Renal pelvis (tissue), 1 donor: ENCODE measurements at regions not wholly inside any gene's neighbourhood (a gene's known extent, or its start where the extent isn't known, plus 50 kb on each side); places are given as distances from the start of the nearest gene placed in this dataset.

Source experiments
- DNase-seq: peaks from one replicate; pipeline ENCODE4 v3.0.0-alpha.2; 2013

DNA sequence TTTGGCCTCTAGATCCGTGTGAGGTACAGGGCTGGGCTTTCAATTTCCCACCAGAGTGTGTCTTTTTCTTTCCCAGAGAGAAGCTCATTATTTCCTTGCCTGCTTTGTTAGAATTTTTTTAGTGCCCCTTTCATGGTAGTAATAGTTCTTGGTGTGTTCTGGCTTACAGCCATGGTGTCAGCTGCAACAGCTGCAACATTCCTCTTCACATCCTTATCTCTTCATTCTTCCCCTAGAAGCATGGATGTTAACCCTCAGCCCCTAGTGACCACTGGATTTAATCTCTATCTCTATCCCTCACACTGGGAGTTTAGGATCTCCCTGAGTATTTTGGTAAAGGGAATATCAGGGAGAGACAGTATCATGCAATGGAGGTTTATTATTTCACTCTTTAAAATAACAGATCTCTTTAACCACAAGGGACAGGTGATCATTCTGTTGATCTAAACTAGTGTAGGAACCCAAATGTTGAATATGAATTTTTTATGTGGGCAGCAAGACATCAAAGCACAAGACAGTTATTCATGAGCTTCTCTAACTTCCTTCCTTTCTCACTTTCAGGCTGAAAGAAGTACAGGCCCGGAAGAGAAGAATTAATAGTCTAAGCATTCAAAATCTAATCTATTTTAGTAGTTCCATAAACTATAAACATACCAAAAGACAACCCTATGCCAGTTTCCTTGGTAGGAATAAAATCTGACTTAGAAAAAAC lies 160.2 kb downstream of the FAM170A start:
- no peak for DNase-seq

GRCh38 chr5:119792161-119792799 lies 162.9 kb downstream of the FAM170A start:
- DNase-seq: no peak

GRCh38 chr5:119795768-119796167 lies 166.4 kb downstream of the FAM170A start:
- no peak for DNase-seq

DNA sequence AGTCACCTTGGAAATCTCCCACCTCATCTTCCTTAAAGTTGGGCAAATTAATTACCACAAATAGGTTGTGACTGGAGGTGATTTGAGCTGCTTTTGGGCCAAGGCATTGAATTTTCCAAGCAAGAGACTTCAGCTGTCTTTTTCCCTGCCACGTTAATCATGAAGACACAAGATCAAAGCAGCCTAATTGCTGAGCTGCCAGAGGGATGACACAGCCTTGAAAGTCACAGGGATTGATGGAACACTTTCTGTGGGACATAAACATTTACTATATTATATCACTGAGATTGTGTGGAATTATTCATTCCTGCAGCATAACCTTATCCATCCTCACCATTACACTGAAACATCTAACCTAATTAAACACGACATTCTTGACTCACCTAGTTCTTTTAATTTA lies 172.2 kb downstream of the FAM170A start:
- DNase-seq: no peak

DNA sequence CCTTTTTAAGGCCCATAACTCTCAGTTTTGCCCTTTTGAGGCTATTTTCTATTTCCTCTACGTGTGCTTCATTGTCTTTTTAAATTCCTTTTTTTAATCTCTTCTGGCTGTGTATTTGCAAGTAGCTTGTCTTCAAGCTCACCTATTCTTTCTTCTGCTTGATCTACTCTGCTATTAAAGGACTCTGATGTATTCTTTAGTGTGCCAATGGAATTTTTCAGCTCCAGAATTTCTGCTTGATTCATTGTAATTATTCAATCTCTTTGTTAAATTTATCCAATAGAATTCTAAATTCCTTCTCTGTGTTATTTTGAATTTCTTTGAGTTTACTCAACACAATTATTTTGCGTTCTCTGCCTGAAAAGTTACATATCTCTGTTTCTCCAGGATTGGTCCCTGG lies 178.7 kb downstream of the FAM170A start:
- no peak for DNase-seq

DNA sequence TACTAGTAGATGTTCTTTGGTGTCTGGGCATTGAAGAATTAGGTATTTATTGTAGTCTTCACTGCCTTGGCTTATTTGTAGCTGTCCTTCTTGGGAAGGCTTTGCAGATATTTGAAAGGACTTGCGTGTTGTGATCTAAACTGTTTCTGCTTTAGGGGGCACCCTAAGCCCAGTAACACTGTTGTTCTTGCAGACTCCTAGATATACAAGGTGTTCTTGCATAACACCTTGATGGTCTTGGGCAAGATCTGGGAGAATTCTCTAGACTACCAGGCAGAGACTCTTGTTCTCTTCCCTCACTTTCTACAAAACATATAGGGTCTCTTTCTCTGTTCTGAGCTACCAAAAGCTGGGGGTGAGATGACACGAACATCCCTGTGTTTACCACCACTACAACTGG lies 179.1 kb downstream of the FAM170A start:
- DNase-seq: no peak

DNA sequence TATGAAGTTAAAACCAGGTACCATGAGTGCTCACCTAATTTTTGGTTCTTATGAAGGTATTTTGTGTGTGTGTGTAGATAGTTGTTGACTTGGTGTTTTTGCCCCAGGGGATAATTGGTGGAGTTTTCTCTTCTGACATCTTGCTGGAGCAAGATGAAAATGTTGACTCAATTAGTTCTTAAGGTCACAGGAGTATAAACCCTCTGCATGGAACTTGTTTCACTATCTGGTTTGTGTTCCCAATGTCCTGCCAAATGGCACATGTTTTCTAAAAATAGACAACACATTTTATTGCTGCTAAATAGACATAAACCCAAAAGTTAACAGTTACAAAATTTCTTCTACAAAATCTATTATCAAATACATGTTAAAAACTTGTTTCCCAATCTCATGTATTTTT lies 180.9 kb downstream of the FAM170A start:
- DNase-seq: no peak

DNA sequence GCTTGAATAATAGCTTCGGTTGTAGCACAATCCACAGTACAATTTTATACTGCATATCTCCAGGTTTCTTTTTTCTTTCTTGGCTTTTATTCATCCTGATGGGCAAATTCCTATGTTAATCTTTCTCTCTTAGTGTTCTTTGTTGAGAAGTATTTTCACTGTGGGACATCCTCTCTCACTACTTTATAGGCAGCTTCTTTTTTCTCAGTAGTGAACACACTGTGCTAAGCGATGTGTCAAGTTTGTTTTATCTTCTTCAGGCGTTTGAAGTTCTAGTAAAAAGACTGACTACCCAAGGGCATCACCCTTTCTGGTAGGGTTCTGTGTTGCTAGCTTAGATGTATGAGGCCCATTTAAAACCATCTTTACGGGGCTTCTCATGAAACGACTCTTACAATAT lies 182.1 kb downstream of the FAM170A start:
- no peak for DNase-seq

- DNase-seq: no peak
Measured at GRCh38 chr5:119814655-119815054, 185.3 kb downstream of the FAM170A start.

GRCh38 chr5:119816055-119816454 lies 186.7 kb downstream of the FAM170A start:
- no peak for DNase-seq

GRCh38 chr5:119820016-119820415 lies 190.7 kb downstream of the FAM170A start:
- no peak for DNase-seq

- DNase-seq: no peak
Measured at GRCh38 chr5:119820608-119821007, 191.2 kb downstream of the FAM170A start.

DNA sequence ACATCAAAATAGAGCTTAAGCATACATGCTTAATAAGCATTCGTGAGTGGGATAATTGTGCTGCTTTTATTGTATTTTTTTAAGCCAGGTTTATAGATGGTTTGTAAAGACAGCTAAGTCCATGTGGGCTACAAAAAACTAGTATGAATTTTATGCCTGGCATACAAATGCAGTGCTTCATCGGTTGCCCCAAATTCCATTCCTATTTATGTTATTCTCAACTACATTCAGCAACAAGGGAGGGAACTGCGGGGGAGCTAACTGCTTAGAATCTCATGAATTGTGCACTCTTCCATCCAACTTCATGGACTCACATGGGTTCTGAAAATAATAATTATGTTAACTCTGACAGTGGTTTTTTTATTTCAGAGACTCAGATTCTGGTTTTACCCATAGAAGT lies 199.2 kb downstream of the FAM170A start:
- DNase-seq: no peak

DNA sequence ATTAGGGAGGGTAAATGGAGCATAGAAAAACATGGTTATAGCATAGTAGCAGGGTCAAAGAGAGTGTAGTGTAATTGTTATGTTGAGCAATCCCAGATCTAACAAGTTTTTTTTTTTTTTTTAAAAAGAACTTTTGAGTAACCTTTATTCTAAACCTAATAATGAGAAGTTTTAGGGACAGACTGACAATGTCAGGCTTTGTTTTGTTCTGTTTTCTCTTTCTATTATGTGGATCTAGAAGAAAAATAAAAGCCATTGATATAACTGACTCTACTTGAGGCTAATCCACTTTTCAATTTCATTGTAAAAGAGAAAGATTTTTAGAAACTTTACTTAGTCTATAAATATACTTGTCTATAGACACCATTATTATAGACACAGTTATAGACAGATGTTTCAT lies 200.0 kb downstream of the FAM170A start:
- DNase-seq: no peak

DNA sequence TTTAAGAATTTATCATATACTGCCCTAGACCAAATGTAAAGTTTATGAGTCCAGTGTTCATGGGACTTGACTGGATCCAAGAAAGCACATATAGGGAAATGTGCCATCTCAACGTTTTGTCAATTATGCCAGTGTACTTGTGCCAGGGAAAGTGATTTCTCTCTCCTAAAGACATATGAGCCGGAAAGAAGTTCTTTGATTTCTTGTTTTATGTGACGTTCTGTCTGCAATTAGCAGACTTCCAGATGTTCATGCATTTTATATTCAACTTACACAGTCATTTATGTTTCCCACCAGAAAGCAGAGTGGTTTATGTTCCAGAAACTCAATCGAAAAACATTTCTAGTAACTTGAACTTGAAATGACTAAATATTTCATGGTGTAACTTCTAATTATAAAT lies 203.8 kb downstream of the FAM170A start:
- DNase-seq: no peak

DNA sequence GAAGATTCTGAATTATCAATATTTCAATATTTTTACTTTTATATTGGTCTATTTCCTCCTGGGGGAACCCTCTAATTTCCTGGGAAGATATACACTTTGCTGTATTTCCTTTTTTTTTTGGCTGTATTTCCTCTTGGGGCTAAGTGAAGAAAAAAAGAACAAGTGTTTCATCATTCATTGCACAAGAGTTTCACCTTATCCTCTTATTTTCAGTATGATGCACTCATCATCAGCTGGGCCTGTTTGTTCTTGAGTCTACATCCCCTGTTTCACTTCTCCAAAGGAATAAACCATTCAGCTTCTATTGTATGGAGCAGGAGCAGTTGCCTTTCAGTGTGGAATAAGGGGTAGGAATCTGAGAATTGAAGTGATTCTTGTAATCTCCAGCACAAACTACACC lies 210.8 kb downstream of the FAM170A start:
- no peak for DNase-seq

GRCh38 chr5:119852140-119852539 lies 222.8 kb downstream of the FAM170A start:
- no peak for DNase-seq

DNA sequence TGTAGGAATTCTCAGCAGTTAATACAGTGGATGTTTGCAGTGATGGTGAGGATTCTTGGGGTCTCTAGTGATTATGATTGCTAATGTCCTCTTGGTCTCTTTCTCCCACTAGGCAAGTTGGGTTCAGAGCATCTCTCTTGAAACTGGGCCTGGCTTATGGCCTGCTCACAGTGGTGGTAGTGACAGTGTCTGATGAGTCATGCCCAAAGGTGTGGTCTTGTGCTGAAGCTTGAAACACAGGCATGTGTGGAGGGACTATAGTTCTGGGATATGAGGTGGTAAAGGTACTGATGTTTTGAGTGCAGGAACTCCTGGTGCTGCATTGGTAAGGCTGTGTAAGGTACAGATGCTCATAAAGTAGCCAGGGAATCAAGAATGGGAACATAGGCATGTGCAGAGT lies 231.1 kb downstream of the FAM170A start:
- DNase-seq: no peak

GRCh38 chr5:119862619-119863018 lies 233.3 kb downstream of the FAM170A start:
- no peak for DNase-seq

DNA sequence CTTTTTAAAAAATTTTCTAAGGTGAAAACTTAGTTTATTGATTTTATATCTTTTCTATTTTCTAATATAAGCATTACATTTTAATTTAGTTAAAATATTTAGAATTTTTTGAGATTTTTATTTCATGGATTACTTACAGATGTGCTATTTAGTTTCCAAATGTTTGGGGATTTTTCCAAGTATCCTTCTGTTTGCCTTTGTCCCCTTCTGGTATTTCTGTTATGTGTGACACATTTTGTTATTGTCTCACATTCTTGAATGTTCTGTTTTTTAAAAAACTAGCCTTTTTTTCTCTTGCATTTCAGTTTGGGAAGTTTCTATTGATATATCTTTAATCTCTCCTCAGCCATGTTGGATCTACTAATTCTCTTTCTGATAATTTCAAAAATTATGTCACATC lies 234.9 kb downstream of the FAM170A start:
- DNase-seq: no peak

- no peak for DNase-seq
Measured at GRCh38 chr5:119873611-119874010, 244.3 kb downstream of the FAM170A start.

DNA sequence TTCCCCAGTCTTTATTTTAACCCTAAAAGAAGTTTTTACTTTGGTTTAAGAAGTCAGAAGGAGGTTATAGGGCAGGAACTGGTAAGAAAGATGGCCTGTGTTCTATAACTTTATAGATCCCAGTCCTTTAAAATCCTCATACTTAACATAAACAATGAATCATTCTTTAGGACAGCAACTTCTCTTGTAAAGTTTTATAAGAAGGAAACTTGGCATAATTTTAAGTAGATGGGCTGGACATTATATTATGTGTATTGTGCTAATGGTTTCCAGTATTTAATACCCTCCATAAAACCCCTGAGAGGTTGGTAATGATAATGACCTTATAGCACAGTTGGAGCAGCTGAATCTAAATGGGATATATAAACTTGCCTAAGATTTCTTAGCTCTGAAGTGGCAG lies 247.2 kb downstream of the FAM170A start:
- no peak for DNase-seq

GRCh38 chr5:119878712-119879111 lies 249.4 kb downstream of the FAM170A start:
- DNase-seq: no peak

DNA sequence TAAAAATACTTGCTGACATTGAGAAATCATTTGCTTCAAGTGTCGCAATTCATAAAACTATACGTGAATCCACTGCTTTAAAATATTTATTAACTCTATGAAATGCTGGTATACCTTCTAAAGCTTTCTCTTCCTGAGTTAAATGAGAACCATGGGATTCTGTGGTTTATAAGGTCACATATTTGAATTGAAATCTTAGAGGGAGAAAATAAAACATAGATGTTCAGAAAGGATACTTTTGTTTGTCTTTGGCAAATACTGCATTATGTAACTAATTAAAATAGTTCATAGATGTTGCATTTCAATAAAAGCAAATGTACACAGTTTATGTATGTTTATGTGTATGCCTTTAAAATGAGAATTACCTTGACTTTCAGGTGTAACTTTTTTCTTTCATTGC lies 250.1 kb downstream of the FAM170A start:
- no peak for DNase-seq
